H9 (cell line): ENCODE measurements at regions not wholly inside any gene's neighbourhood (a gene's known extent, or its start where the extent isn't known, plus 50 kb on each side); places are given as distances from the start of the nearest gene placed in this dataset.

Experiments
- DNase-seq: peaks from one replicate; pipeline ENCODE4 v3.0.0-alpha.2; 2017
- H2AFZ ChIP-seq: one replicate; pipeline ENCODE4 v1.6.1; 2013; ENCODE audit warnings: mild to moderate bottlenecking, low read length, control low read depth, moderate library complexity
- H2AK5ac ChIP-seq: 2 replicates; pipeline ENCODE4 v1.6.1; 2013; ENCODE audit warnings: low read length, control low read depth, mixed read lengths; ENCODE audit not compliant: insufficient read length
- H2BK120ac ChIP-seq: one replicate; pipeline ENCODE4 v1.6.1; 2013; ENCODE audit warnings: low read depth, mild to moderate bottlenecking, low read length, control low read depth, inconsistent platforms; ENCODE audit not compliant: poor library complexity, severe bottlenecking
- H2BK12ac ChIP-seq: 2 replicates; pipeline ENCODE4 v1.6.1; 2013; ENCODE audit warnings: low read length, control low read depth, mixed read lengths, low read depth; ENCODE audit not compliant: insufficient read length
- H2BK15ac ChIP-seq: 2 replicates; pipeline ENCODE4 v1.6.1; 2013; ENCODE audit warnings: low read depth, low read length, control low read depth
- H2BK20ac ChIP-seq: one replicate; pipeline ENCODE4 v1.6.1; 2013; ENCODE audit warnings: low read depth, mild to moderate bottlenecking, low read length, control low read depth, inconsistent platforms; ENCODE audit not compliant: poor library complexity, severe bottlenecking
- H2BK5ac ChIP-seq: 2 replicates; pipeline ENCODE4 v1.6.1; 2013; ENCODE audit warnings: low read length, control low read depth, mixed read lengths; ENCODE audit not compliant: insufficient read length
- H3K14ac ChIP-seq: 2 replicates; pipeline ENCODE4 v1.6.1; 2013; ENCODE audit warnings: low read length, control low read depth; ENCODE audit not compliant: insufficient read depth
- H3K18ac ChIP-seq: 2 replicates; pipeline ENCODE4 v1.6.1; 2013; ENCODE audit warnings: low read depth, mild to moderate bottlenecking, mixed read lengths, low read length, control low read depth; ENCODE audit not compliant: insufficient read length
- H3K23ac ChIP-seq: 2 replicates; pipeline ENCODE4 v1.6.1; 2013; ENCODE audit warnings: low read length, control low read depth, mixed read lengths, low read depth; ENCODE audit not compliant: insufficient read length
- H3K23me2 ChIP-seq: 2 replicates; pipeline ENCODE4 v1.6.1; 2013; ENCODE audit warnings: low read depth, mild to moderate bottlenecking, mixed read lengths, low read length, control low read depth; ENCODE audit not compliant: insufficient read length, poor library complexity, severe bottlenecking
- H3K27ac ChIP-seq: 2 replicates; pipeline ENCODE4 v1.5.1; 2013; ENCODE audit warnings: low read length, control low read depth, mixed read lengths, low read depth; ENCODE audit not compliant: insufficient read length
- H3K27me3 ChIP-seq: 2 replicates; pipeline ENCODE4 v1.6.1; 2013; ENCODE audit warnings: low read length, control low read depth, inconsistent platforms; ENCODE audit not compliant: insufficient read depth
- H3K4ac ChIP-seq: 2 replicates; pipeline ENCODE4 v1.6.1; 2013; ENCODE audit warnings: low read depth, mild to moderate bottlenecking, control low read depth, inconsistent platforms, low read length, moderate library complexity
- H3K4me1 ChIP-seq: 2 replicates; pipeline ENCODE4 v1.6.1; 2013; ENCODE audit warnings: low read length, control low read depth, inconsistent platforms; ENCODE audit not compliant: insufficient read depth
- H3K4me2 ChIP-seq: 2 replicates; pipeline ENCODE4 v1.6.1; 2013; ENCODE audit warnings: low read length, control low read depth, mixed read lengths; ENCODE audit not compliant: insufficient read length, insufficient read depth
- H3K56ac ChIP-seq: 2 replicates; pipeline ENCODE4 v1.6.1; 2013; ENCODE audit warnings: low read depth, mild to moderate bottlenecking, mixed read lengths, low read length, control low read depth; ENCODE audit not compliant: insufficient read length
- H3K79me1 ChIP-seq: 2 replicates; pipeline ENCODE4 v1.6.1; 2013; ENCODE audit warnings: low read depth, mild to moderate bottlenecking, moderate library complexity, low read length, control low read depth, inconsistent platforms; ENCODE audit not compliant: insufficient read depth, poor library complexity, severe bottlenecking
- H3K79me2 ChIP-seq: 2 replicates; pipeline ENCODE4 v1.6.1; 2013; ENCODE audit warnings: low read length, control low read depth, inconsistent platforms; ENCODE audit not compliant: insufficient read depth
- H3K9ac ChIP-seq: 2 replicates; pipeline ENCODE4 v1.6.1; 2013; ENCODE audit warnings: low read length, control low read depth, mixed read lengths; ENCODE audit not compliant: insufficient read length; ENCODE audit errors: extremely low read depth
- H3K9me3 ChIP-seq: one replicate; pipeline ENCODE4 v1.6.1; 2013; ENCODE audit warnings: low read depth, low read length, inconsistent platforms; ENCODE audit not compliant: control insufficient read depth
- H3T11ph ChIP-seq: one replicate; pipeline ENCODE4 v1.6.1; 2013; ENCODE audit warnings: mild to moderate bottlenecking, low read length, control low read depth, inconsistent platforms
- H4K20me1 ChIP-seq: one replicate; pipeline ENCODE4 v1.6.1; 2013; ENCODE audit not compliant: control insufficient read depth, insufficient read length, insufficient read depth
- H4K5ac ChIP-seq: 2 replicates; pipeline ENCODE4 v1.6.1; 2013; ENCODE audit warnings: low read depth, mild to moderate bottlenecking, mixed read lengths, low read length, control low read depth; ENCODE audit not compliant: insufficient read length
- H4K8ac ChIP-seq: replicated peaks from 2 replicates; pipeline ENCODE4 v1.6.1; 2013; ENCODE audit warnings: low read length, control low read depth, mixed read lengths, low read depth; ENCODE audit not compliant: insufficient read length
- H4K91ac ChIP-seq: 2 replicates; pipeline ENCODE4 v1.6.1; 2013; ENCODE audit warnings: low read depth, mild to moderate bottlenecking, moderate library complexity, mixed read lengths, low read length, control low read depth; ENCODE audit not compliant: insufficient read length
- H3K27ac Mint-ChIP-seq, 3 experiments: 2 replicates in 2 of 3; 3 replicates in 1 of 3; pipeline ENCODE4 v1.8.0; 2020 to 2021; ENCODE audit warnings: mixed read lengths in 3 of 3, mild to moderate bottlenecking in 1 of 3, moderate library complexity in 1 of 3
- H3K27me3 Mint-ChIP-seq: 2 replicates; pipeline ENCODE4 v1.8.0; 2021; ENCODE audit warnings: low read depth, mild to moderate bottlenecking, moderate library complexity, mixed read lengths
- H3K36me3 Mint-ChIP-seq, 3 experiments: 2 replicates in 2 of 3; 3 replicates in 1 of 3; pipeline ENCODE4 v1.8.0; 2020 to 2021; ENCODE audit warnings: low read depth in 3 of 3, mixed read lengths in 3 of 3; ENCODE audit not compliant: insufficient read depth in 1 of 3
- H3K4me1 Mint-ChIP-seq, 2 experiments: 2 replicates each; pipeline ENCODE4 v1.8.0; 2020; ENCODE audit warnings: mixed read lengths in 2 of 2
- H3K4me3 Mint-ChIP-seq, 2 experiments: 2 replicates in 1 of 2; 3 replicates in 1 of 2; pipeline ENCODE4 v1.8.0; 2020 to 2021; ENCODE audit warnings: mild to moderate bottlenecking in 2 of 2, mixed read lengths in 2 of 2, moderate library complexity in 1 of 2
- H3K9me3 Mint-ChIP-seq, 2 experiments: 2 replicates in 1 of 2; 3 replicates in 1 of 2; pipeline ENCODE4 v1.8.0; 2020; ENCODE audit warnings: mild to moderate bottlenecking in 2 of 2, mixed read lengths in 2 of 2, moderate library complexity in 1 of 2
- CTCF ChIP-seq: fragments of 200-600 bp; sonication (generic); conservative IDR thresholded peaks from 3 replicates; pipeline ENCODE4 v1.8.0; 2021; ENCODE audit warnings: antibody characterized with exemption, mild to moderate bottlenecking
- WGBS: extraction: QIAGEN DNeasy Blood & Tissue Kit; methylation state at CpG from one replicate; pipeline ENCODE4 v1.1.7; 2013; ENCODE audit warnings: missing lambda C conversion rate, low lambda C conversion rate, mixed read lengths; ENCODE audit not compliant: insufficient read length; ENCODE audit errors: extremely low coverage; 5-methylcytosine and 5-hydroxymethylcytosine counted together

GRCh38 chr18:50458796-50459195 lies 84.0 kb downstream of the SKA1 start:
- no peak overlapping the region for H2BK15ac ChIP-seq
- Mint-ChIP-seq H3K36me3 (no peaks in the 10 kb centered on the region; a peak in 1 of 7 replicates), H3K27me3 (no peaks in the 10 kb centered on the region; the same call in 1 of the 2 replicates), H3K27ac (no peak overlapping the region; a peak in 1 of 7 replicates), H3K9me3 (peaks cover 0 to 4% of the 10 kb centered on the region in 2 experiments; a peak in 1 of 5 replicates), H3K4me3 (no peak overlapping the region), H3K4me1 (peaks cover 43 to 51% of the 10 kb centered on the region in 2 experiments)
- H4K20me1 ChIP-seq = no peaks in the 10 kb centered on the region
- no peak overlapping the region for H3K9ac ChIP-seq
- no peak overlapping the region for H2AFZ ChIP-seq
- no peak overlapping the region for H3K4me2 ChIP-seq
- WGBS = no CpG with 5 or more reads among the region's 2 CpGs
- no peak overlapping the region for H2AK5ac ChIP-seq
- no peaks in the 10 kb centered on the region for H3K79me1 ChIP-seq
- no peak overlapping the region for H3K27ac ChIP-seq
- H3K4ac ChIP-seq = no peak overlapping the region
- no peaks in the 10 kb centered on the region for H3K23me2 ChIP-seq
- H2BK12ac ChIP-seq = no peak overlapping the region
- no peak overlapping the region for H3K14ac ChIP-seq
- no peaks in the 10 kb centered on the region for H3K9me3 ChIP-seq
- H4K91ac ChIP-seq = no peak overlapping the region
- H3K18ac ChIP-seq = no peak overlapping the region
- H2BK20ac ChIP-seq = no peak overlapping the region
- no peak overlapping the region for H3K56ac ChIP-seq
- H3K23ac ChIP-seq = no peak overlapping the region
- DNase-seq = no peak
- no peak overlapping the region for H2BK120ac ChIP-seq
- H4K8ac ChIP-seq = no peak overlapping the region
- H2BK5ac ChIP-seq = no peak overlapping the region
- no peak overlapping the region for H4K5ac ChIP-seq
- no peaks in the 10 kb centered on the region for H3K27me3 ChIP-seq
- H3K79me2 ChIP-seq = no peaks in the 10 kb centered on the region
- H3T11ph ChIP-seq = no peak overlapping the region
- TF ChIP-seq CTCF = no peak
- H3K4me1 ChIP-seq = peaks cover 4% of the 10 kb centered on the region
